GM18907 (cell line): ENCODE measurements at regions not wholly inside any gene's neighbourhood (a gene's known extent, or its start where the extent isn't known, plus 50 kb on each side); places are given as distances from the start of the nearest gene placed in this dataset.

ENCODE experiments used
- ATAC-seq: cut with Tn5 transposase; IDR thresholded peaks from one replicate; pipeline ENCODE4 v1.9.1; 2021; ENCODE audit warnings: mild to moderate bottlenecking, moderate library complexity; ENCODE audit not compliant: unreplicated experiment

DNA sequence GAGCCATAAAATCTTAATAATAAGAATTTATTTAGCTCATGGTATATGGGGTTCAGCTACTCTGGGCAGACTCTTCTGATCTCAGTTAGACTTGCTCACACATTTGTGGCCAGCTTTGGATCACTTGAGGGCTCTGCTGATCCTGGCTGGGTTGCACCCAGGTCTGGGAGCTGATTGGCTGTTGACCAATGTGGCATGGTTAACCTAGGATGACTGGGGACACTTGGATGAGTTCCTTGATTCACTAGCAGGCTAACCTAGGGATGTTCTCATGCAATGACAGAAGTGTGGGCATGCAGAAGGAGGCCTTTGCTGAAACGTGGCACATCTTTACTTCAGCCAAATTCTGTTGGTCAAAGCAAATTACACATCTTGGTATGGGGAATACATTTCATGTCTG lies 569.5 kb downstream of the UTRN start:
- ATAC-seq = no peak

DNA sequence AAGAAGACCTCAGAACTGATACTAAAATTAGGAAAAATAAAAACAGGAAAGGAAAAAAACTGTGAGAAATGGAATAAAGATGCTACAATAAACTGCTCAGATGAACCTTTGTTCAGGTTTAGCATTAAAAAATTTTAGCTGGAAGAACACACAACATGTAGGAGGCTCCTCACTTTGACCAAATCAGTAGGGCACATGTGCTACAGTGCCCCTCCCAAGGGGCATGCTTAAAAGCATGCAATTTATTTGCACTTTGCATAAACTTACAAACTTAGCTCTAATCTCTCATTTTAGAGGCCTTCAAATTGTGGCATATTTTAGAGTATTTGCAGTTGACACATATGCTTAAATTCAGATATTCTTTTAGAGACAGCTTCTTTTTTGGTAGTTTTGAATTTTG lies 570.2 kb downstream of the UTRN start:
- no peak for ATAC-seq

DNA sequence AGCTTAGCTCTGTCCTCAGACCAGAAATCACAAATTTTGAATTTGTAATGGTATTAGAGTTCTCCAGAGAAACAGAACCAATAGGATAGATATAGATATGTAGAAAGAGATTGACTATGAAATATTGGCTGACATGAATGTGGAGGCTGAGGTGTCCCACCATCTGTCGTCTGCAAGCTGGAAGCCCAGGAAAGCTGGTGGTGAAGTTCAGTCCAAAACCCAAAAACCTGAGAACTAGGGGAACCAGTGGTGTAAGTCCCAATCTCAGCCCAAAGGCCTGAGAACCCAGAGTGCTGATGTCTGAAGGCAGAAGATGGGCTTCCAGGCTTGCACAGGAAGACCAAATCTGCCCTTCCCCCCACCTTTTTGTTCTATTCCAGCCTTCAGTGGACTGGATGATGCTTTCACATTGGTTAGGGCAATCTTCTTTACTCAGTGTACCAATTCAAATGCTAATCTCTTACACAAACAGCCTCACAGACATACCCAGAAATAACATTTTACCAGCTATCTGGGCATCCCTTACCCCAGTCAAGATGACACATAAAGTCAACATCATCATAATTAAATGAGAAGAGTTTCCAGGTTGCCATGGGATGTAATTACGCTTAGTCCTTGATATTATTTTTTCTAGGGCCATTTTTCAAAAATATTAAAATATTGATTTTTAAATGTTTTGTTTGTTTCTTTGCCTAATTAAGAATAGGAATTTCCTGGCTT lies 570.8 kb downstream of the UTRN start:
- ATAC-seq = no peak

DNA sequence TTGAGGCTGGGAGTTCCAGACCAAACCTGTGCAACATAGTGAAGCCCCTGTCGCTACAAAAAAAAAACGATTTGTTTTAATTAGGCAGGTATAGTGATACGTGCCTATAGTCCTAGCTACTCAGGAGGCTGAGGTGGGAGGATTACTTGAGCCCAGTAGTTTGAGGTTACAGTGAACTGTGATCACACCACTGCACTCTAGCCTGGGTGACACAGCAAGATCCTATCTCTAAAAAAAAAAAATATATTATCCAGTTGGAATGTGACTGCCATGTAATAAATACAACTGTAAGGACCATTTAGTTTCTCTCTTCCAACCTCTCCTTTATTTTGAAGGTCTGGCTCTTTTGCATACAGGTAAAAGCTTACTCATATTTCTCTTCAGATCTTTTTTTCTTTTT lies 571.5 kb downstream of the UTRN start:
- ATAC-seq = no peak

DNA sequence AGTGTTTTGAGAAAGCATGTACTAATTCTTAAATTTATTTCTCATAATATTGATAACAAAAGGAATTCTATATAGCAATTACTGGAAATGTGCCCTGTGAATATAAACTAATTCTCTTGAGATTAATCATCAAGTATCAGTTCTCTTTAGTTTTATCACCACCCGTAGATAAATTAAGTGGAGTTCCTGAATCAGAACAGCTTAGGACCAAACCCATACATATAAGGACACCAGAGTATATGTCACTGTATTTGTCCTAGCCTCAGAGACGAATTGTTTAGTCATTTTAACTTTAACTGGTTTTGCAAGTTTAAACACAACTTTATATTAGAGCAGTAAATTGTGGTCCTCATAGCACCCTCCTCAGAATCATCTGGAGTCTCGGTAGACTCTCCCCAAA lies 572.0 kb downstream of the UTRN start:
- ATAC-seq = no peak

DNA sequence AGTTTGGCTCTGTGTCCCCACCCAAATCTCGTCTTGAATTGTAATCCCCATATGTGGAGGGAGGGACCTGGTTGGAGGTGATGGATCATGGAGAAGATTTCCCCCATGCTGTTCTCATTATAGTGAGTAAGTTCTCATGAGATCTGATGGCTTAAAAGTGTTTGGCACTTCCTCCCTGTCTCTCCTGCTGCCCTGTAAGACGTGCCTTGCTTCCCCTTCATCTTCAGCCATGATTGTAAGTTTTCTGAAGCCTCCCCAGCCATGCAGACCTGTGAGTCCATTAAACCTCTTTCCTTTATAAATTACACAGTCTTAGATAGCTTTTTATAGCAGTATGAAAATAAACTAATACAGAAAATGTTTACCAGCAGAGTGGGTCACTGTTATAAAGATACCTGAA lies 577.6 kb downstream of the UTRN start:
- no peak for ATAC-seq

DNA sequence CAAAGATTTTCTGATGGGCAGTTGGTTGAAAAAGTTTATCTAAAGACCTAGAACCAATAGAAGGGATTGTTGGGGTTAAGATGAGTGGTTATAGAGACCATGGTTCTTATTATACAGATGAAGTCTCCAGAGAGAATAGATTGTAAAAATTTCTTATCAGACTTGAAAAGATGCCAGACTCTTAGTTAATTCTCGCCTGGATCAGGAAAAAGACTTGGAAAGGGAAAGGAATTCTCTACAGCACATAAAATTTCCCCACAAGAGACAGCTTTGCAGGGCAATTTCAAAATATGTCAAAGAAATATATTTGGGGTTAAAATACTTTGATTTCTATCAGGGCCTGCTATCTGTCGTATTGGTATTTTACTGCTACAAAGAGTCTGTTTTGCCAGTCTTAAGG lies 582.6 kb downstream of the UTRN start:
- no peak for ATAC-seq

DNA sequence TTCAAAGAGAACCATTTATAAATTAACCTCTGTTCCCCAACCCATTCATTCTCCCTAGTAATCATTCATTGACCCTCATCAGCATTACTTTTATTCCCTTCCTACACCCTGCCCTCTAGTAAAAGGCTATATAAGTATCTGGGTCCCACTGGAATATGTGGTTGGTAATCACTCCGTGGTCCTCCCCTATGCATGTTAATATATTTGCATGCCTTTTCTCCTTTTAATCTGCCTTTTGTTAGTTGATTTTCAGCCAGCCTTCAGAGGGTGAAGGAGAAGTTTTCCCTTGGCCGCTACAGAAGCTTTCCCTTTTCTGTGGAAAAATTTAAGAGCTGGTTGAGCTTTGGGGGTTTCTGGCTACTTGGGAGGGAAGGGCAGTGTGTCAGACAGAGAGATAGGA lies 585.6 kb downstream of the UTRN start:
- ATAC-seq = no peak

DNA sequence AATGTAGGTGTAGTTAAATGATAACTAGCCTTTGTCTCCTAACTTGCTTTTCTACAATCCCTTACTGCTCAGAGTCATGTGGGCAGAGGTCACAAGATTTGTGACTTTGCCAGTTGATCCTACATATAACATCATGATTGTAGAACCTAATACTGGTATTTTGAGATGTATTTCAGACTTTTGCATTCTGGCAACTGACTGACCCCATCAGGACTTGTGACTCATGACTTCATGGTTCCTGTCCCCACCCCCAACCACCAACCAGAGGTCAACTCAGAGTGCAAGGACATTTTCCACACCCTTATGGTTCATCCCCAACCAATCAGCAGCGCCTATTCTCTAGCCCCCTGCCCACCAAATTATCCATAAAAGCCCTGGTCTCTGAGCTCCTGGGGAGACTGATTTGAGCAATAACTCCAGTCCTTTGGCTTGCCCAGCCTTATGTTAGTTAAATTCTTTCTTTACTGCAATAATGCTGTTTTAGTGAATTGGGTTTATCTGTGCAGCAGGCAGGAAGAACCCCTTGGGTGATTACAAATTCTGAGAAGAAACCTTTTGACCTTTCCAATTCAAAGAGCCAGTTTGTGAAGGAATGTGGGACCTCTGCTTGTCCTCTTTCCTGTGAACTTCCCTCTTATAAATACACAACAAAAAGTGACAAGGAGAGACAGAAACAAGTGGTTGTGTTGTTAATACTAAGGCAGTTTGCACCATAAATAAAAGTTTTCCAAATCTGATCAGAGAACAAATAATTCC lies 588.7 kb downstream of the UTRN start:
- ATAC-seq = no peak

DNA sequence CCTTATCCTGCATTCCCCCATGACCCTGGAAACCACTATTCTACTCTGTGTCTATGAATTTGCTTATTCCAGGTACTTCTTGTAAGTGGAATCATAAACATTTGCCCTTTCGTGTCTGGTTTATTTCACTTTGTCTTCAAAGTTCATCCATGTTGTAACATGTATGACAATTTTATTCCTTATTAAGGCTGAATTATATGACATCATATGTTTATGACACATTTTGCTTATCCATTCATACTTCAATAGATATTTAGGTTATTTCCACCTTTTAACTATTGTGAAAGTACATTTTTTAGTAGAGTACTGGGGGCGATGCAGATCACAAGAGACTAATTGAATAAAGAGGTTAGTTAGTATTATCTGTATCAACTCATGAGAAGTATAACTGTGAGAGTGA lies 591.6 kb downstream of the UTRN start:
- ATAC-seq = no peak

DNA sequence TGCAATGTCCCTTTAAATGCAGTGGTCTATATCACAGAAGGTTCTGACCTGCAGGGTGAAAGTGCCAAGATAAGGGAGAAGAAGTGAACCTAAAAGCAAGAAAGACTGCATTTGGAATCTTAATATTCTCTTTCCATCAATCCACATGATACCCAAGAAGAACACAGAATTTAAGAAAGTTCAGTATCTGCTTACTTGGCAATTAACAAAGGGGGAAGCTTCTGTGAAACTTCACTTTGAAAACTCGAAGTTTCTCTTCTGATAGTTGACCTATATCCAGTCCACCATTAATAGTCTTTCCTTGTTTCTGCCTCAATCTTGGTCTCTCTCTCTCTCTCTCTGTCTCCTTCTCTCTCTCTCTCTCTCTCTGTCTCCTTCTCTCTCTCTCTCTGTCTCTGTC lies 592.0 kb downstream of the UTRN start:
- ATAC-seq = no peak

DNA sequence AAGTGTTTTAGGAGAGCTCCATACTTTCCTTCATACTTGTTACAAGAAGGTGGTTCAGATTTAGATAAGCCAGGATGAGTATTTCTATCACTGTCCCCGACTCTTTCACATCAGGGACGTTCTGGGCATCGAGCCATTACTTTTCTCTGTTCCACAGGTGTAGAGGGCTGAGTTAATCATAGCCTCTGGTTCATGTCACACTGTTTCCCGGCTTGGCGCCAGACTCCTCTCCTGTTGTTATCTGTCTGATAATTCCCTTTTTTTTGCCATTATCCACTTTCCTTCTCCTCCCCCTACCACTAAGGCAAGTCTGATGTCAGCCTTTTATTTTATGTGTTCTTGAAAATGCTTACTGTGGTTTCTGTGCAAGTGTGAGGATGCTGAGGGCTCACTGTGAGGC lies 593.4 kb downstream of the UTRN start:
- no peak for ATAC-seq

DNA sequence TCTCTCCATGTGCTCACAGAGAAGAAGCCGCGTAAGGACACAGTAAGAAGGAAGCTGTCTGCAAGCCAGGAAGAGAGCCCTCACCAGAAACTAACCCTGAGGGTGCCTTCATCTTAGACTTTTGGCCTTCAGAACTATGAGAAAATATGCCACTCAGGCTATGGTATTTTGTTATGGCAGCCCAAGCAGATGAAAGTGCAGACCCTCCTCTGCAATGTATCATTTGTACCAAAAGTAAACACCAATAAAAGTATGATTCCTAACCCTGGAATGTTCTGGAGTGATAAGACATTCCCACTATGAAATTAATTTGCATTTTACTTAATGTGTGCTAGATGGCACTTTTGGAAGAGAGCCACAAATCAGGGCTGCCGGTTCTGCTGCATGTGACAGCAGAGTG lies 594.3 kb downstream of the UTRN start:
- ATAC-seq = no peak

DNA sequence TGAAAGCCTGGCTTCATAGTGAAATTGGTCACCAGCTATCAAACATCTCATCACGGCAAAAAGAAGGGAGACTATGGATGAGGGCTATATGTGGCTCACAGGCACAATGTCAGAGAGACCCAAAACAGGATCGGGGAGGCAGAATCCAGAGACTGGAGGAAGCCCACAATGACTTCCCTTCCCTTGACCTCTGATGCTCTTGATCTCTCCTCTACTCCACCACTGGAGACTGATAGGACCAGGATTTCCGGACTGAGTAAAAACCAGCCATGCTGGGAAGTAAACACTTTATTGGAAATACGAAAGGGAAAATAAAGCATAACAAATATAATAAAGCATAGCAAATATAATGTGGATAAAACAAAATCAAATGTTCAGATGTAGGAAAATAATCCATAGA lies 597.3 kb downstream of the UTRN start:
- no peak for ATAC-seq

DNA sequence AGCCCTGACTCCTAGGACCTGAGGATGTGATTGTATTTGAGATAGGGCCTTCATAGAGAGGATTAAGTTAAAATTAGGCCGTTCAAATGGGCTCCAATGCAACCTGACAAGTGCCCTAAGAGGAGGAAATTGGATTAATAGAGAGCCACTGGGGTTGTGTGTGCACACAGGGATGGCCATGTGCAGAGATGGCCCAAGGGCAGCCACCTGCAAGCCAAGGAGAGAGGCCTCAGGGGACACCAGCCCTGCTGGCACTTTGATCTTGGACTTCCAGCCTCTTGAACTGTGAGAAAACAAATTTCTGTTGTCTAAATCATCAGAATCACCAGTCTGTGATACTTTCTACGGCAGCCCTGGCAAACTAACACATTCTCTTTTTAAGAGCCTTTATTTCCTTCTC lies 598.8 kb downstream of the UTRN start:
- no peak for ATAC-seq

DNA sequence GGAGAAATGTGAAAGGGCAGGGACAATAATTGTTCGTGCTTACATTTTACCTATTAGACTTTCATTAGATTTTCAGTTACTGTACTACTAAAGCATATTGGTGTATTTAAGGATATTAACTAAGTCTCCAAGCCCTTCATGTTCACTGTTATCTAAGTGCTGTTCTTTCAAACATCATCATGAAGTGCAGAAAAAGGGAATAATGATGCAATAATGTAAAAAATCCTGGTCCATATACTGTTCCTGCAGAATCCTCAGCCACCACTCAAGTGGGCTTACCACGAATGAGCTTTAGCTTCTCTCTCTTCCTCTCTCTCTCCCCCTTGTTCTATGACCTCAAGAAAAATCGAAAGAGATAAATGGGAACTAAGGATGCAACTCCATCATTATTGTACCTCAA lies 600.7 kb downstream of the UTRN start:
- ATAC-seq = no peak

DNA sequence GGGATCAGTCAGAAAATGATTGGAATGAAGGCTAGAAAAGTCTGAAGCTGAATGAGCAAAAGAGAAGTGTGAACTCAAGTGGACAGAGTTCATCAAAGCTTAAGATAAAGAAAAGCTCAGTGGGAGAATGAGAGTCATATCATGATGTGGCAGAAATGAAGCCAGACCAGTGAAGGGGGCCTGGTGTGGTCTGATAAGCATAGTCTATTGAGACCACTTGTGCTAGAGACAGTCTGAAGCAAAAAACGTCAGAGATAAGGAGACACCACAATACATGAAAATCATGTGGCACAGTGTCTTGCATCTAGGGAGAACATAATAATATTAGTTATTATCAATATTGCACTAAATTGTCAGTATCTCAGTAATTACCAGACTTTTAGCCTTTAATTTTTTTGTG lies 601.5 kb downstream of the UTRN start:
- ATAC-seq = no peak

DNA sequence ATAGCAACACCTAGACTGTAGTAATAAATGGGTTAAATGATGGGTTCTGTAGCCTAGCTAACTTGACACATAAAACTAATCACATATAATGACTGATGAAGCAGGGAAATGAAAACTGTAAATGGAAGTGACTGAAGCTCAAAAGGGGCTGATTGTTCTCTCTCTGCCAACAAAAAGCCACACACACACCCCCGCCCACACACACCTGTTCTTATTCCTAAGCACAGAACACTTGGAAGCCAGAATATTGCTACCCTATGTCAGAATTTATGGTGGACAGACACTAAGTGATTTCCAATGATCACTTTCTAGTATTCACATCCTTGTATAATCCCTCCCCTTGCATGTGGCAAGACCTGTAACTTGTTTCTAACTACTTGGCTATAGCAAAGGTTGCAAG lies 603.5 kb downstream of the UTRN start:
- no peak for ATAC-seq

DNA sequence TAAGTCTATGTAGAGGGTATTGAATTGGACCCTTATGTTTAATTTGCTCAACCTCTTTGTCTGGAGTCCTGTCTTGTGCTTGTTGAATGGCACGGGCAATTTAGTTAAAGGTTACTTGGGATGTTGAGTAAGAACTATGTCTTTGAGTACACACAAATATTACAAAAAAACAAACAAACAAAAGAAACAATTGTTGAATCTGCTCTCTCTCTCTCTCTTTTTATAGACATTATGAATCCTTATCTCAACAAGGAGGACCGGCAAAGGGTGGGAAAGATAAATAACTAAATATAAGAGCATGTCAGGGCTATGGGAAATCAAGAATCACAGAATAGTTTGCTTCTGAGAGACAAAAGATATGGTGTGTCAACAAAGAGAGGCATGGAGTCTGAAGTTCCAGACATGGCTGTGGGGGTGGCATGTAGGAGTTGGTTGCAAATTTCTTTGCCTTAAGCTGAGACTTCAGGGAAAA lies 608.6 kb downstream of the UTRN start:
- no peak for ATAC-seq

DNA sequence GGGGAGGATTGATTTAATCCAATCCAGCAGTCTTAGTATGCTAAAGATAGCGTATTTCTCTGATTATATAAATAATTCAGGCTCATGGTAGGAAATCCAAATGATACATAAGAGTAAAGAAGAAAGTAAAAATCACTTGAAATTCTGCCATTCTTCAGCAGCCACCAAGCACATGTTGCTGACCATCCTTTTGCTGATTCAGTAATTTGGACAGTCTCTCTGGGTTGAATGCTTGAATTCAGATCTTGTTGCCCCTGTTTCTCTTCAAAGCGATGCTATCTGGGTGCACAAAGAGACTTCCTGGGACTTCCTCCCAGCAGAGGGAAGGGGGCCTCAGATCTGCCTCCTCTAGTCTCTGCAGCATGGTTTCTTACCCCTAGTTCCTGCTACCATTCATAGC lies 609.1 kb downstream of the UTRN start:
- ATAC-seq = no peak

DNA sequence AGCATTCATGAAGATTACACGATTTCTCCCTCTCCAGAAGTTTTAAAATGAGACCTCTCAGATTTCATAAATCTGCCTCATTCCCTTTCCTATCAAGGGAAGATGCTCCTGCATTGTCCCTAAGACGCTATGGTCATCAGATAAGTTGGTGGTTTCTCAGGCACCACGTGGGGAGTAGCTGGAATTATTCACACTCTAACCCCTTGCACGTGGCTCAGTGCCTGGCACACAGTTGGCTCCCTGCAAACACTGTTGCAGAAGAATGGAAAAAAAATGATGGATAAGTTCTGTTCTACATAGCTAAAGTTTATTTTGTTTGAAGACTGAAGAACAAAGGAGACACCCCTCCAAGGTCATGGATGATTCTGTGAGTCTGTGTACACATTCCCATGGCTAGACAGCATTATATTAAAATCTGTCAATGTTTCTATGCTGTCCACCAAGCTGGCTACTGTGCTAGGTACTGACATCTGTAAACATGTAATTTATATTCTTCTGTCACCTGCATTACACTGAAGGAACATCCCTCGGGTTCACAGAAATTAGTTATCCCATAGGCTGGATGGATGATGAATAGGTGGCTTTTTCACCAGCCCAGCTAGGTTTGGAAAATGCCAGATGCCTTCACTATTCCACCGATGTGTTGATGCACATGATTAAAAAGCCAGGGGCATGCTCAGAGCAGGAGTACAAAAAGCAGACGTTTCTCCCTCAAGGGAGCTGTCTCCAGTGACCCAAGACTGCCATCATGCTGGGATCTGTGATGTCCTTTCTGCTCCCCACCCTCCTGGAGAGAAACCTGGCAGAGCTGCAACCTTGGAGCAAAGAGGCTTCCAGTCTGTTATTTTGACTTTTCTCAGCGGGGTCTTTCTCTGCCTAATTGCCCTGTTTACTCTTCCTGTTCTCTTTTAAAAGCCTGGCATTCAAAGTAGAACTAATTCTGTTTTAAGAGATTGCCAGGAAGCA lies 610.5 kb downstream of the UTRN start:
- no peak for ATAC-seq

DNA sequence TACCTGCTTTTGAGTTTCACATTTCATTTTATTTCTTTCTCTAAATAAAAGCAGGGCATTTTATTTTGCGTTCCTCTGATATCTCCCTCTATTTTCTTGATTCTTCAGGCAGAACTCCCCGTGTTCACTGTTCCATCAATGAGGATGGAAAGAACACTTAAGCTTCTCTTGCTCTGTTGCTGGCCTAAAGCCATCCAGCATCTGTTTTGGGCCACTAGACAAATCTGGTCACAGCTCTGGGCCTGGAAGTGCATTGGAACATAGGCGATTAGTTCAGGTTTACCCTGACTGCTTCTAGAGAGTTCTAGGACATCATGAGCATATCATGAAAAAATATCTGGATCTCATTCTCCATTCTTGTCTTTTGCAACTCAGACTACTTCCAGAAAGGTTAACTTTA lies 611.2 kb downstream of the UTRN start:
- no peak for ATAC-seq
